NCI-H2107 treated with DMSO at 0.1 percent for 48 hours (cell line): ENCODE measurements at regions not wholly inside any gene's neighbourhood (a gene's known extent, or its start where the extent isn't known, plus 50 kb on each side); places are given as distances from the start of the nearest gene placed in this dataset.
"Not testable (repeated sequence)": the region's sequence is repeated elsewhere in the genome, so short reads cannot be mapped to it uniquely, and the experiment has no call there.

ENCODE experiments used
- DNase-seq: peaks from one replicate; lab custom pipeline; 2025; ENCODE audit not compliant: unreplicated experiment; lab: John Stamatoyannopoulos, UW

- no peak for DNase-seq
Measured at GRCh38 chr21:27564684-27565301, 597.9 kb upstream of the ADAMTS5 start.

- no peak for DNase-seq
Measured at GRCh38 chr21:27562303-27562702, 595.4 kb upstream of the ADAMTS5 start.

- no peak for DNase-seq
Measured at GRCh38 chr21:27561116-27561515, 594.2 kb upstream of the ADAMTS5 start.

DNA sequence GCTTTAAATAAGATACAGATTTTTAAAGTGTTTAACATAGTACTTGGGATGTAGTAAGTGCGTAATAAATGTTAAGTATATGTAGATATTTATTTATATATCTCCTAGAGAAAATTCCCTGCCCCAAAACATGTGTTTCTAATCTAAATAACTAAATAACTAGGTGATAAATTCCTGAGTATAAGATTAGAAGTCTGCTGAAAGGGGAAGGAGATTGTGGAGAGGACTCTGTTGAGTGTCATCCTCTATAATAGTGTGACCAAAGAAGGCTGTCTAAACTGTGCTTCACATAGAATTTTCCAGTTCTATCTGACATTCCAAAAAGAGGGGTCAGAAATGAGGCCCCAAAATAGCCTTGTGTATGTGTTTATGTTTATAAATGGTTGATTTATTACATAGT is 590.5 kb upstream of the ADAMTS5 start:
- no peak for DNase-seq

DNA sequence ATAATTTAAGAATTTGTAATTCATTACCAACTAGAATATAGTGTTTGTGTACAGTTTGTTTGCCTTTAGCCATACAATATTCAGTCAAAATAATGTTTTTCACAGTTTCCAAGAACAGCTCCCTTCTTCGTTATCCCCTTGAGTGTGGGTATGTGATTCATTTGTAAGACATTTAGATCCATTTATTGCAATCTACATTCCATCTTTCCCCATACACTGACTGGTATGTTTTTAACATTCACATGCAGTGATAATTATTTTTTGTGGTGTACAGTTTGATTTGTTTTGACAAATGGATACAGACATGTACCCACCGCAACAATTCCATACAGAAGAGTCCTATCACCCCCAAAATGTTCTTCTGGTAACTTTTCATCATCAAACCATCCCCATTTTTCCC is 589.1 kb upstream of the ADAMTS5 start:
- no peak for DNase-seq

DNA sequence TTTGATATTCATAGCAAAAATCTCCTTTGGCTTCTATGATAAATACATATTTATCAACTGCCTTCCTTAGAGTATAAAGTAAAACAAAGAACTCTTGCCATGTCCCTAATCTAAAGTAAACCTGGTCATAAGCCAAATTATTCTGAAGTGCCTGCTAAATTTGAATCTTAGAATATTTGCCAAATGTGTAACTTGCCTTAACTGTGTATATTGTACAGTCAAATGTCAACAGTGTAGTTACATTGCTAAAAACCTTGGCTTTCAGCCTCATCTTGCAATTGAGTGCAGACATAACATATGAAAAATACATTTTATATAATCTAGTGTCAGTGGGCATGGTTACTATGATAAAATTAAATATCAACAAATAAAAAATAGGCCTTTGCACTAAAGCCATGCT is 583.4 kb upstream of the ADAMTS5 start:
- no peak for DNase-seq

DNA sequence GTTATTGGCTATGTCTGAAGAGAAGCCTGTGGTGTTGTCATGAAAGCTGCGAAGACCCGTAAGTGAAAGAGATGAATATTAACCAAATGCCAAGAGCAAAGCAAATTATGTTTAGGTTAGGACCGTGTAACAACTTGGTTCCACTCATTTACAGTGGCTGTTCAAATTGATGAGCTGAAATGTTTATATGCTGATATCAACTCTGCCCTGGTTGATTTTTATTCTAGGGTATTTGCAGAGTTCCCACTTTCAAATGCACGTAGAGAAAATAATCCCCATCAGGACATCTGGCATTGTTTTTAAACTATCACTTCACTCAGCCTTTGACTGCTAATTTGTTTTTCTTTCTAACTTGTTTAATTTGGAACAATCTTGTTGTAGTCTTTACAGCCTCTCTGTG is 581.6 kb upstream of the ADAMTS5 start:
- no peak for DNase-seq

- no peak for DNase-seq
Measured at GRCh38 chr21:27545754-27546349, 579.0 kb upstream of the ADAMTS5 start.

DNA sequence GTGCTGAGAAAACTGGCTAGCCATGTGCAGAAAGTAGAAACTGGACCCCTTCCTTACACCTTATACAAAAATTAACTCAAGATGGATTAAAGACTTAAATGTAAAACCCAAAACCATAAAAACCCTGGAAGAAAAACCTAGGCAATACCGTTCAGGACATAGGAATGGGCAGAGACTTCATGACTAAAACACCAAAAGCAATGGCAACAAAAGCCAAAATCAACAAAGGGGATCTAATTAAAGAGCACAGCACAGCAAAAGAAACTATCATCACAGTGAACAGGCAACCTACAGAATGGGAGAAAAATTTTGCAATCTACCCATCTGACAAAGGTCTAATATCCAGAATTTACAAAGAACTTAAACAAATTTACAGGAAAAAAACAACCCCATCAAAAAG is 575.2 kb upstream of the ADAMTS5 start:
- not testable (repeated sequence) for DNase-seq

DNA sequence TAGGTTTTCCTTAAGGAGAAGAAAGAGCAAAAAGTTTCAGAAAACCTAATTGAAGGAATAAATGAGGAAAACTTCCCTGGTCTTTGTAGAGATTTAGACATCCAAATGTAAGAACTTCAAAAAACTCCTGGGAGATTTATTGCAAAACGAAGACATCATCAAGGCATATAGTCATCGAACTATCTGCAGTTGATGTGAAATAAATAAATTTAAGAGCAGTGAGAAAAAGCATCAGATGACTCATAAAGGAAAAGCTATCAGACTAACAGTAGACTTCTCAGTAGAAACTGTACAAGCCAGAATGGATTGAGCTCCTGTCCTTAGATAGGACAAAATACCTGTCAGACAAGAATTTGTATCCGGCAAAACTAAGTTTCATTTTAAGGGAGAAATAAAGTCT is 569.4 kb upstream of the ADAMTS5 start:
- DNase-seq, result no peak

GRCh38 chr21:27535188-27535587 is 568.3 kb upstream of the ADAMTS5 start:
- no peak for DNase-seq

GRCh38 chr21:27534206-27534605 is 567.3 kb upstream of the ADAMTS5 start:
- DNase-seq, result no peak

DNA sequence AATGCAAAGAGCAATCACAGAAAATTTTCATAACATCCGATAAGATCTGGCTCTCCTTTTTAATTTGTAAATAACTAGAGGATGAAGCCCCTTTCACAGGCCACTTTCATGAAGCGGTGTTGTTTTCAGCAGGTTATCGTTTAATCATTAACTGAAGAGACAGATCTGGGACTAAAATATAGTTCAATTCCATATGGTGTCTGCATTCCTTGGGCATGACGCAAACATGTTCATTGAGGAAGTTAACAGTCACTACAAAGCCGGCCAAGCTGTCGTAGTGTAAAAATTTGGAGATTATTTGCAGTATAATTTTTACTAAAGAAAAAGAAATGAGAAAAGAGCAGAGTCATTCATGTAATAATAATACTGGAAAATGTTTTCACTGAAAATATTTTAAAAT is 565.2 kb upstream of the ADAMTS5 start:
- DNase-seq, result no peak

- no peak for DNase-seq
Measured at GRCh38 chr21:27528697-27529096, 561.8 kb upstream of the ADAMTS5 start.

DNA sequence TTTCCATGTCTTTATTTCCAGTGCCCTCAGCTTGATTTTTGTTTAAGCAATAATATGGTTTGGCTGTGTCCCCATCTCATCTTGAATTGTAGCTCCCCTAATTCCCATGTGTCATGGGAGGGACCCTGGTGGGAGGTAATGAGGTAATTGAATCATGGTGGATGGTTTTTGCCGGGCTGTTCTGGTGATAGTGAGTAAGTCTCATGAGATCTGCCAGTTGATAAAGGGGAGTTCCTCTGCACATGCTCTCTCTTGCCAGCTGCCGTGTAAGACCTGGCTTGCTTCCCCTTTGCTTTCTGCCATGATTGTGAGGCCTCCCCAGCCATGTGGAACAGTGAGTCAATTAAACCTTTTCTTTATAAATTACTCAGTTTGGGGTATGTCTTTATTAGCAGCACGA is 559.6 kb upstream of the ADAMTS5 start:
- DNase-seq, result no peak

DNA sequence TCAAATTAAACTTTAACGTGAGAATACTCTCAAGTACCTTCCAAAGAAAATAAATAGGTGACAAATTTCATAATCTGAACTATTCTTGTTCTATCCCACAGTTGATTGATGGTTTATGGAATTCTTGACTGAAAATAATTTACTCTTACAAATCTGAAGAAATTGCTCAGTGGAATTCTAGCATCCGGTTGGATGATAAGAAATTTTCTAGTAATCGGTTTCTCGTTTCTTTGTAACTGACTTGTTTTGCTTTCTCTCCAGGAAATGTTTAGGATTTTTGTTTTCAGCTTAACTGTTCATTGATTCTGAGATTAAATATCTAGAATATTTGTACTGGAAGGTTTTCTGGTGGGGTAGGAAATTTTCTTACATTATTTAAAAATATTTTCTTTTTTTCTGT is 558.9 kb upstream of the ADAMTS5 start:
- DNase-seq, result no peak

- DNase-seq, result no peak
Measured at GRCh38 chr21:27519361-27519760, 552.5 kb upstream of the ADAMTS5 start.

- not testable (repeated sequence) for DNase-seq
Measured at GRCh38 chr21:27517177-27517576, 550.3 kb upstream of the ADAMTS5 start.

DNA sequence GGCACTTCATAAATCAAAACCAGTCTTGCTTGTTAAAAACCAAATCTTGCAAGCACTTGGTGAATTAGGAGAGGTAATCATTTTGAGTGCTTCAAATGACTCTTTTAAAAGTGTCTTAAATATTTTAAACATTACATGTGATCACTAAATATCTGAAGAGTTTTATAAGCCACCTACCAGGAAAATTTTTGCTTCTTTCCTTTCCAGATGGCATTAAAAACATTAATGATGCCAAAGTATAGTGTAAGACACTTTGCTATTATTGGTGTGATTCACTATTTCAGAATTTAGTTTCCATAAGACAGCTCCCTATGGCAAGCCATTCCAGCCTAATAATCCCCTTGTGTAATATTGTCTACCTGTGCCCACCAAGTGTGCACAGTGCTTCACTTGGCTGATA is 548.8 kb upstream of the ADAMTS5 start:
- DNase-seq, result no peak

GRCh38 chr21:27513825-27514224 is 546.9 kb upstream of the ADAMTS5 start:
- no peak for DNase-seq

- DNase-seq, result no peak
Measured at GRCh38 chr21:27513016-27513415, 546.1 kb upstream of the ADAMTS5 start.

- no peak for DNase-seq
Measured at GRCh38 chr21:27511233-27511632, 544.3 kb upstream of the ADAMTS5 start.

- DNase-seq, result no peak
Measured at GRCh38 chr21:27507695-27508094, 540.8 kb upstream of the ADAMTS5 start.
